ENCODE measurements at regions not wholly inside any gene's neighbourhood (a gene's known extent, or its start where the extent isn't known, plus 50 kb on each side); places are given as distances from the start of the nearest gene placed in this dataset.

GRCh38 chr12:95416111-95416636 is 57.8 kb upstream of the METAP2 start:
- H3K9me3 Mint-ChIP-seq: no peaks in the 10 kb centered on the region
- H3K27ac ChIP-seq (ENCODE audit: low read depth): no peak overlapping the region
- peaks cover 5% of the 10 kb centered on the region for H3K27me3 Mint-ChIP-seq (ENCODE audit: insufficient read depth, low read depth, poor library complexity)
- H3K4me3 ChIP-seq: no peak overlapping the region
- H3K4me1 ChIP-seq (ENCODE audit: insufficient read depth): no peaks in the 10 kb centered on the region
- no peaks in the 10 kb centered on the region for H3K36me3 ChIP-seq (ENCODE audit: insufficient read depth)
- no peaks in the 10 kb centered on the region for H3F3A ChIP-seq (replicated peaks; ENCODE audit: low read depth)
- DNase-seq (ENCODE audit: low spot score) (no peak), ATAC-seq (no peak)
- H3K9me2 ChIP-seq (ENCODE audit: insufficient read depth): no peaks in the 10 kb centered on the region; the same call in 1 of the 2 replicates
- H3K4me2 ChIP-seq: no peak overlapping the region
- no peaks in the 10 kb centered on the region for H3K4me1 Mint-ChIP-seq
- no peak overlapping the region for H2AFZ ChIP-seq
- H3K27me3 ChIP-seq (ENCODE audit: insufficient read depth): no peaks in the 10 kb centered on the region
- no peaks in the 10 kb centered on the region for H3K79me2 ChIP-seq (replicated peaks; ENCODE audit: insufficient read depth)
- no peak overlapping the region for H3K27ac Mint-ChIP-seq
- H4K20me1 ChIP-seq (replicated peaks; ENCODE audit: insufficient read depth): no peaks in the 10 kb centered on the region
- no peak overlapping the region for H3K4me3 Mint-ChIP-seq
- TF ChIP-seq EZH2 (IDR thresholded peaks at IDR 0.05; ENCODE audit: low read depth, unreplicated experiment): no peak
- no peak for TF ChIP-seq ZNF331 (CRISPR knock-in tag; IDR thresholded peaks at IDR 0.05; ENCODE audit: low read depth)
- TF ChIP-seq JUNB (IDR thresholded peaks at IDR 0.05; ENCODE audit: unreplicated experiment): no peak
- TF ChIP-seq EZH2phosphoT487 (IDR thresholded peaks at IDR 0.05; ENCODE audit: unreplicated experiment): no peak
- H3K36me3 Mint-ChIP-seq (ENCODE audit: low read depth): no peaks in the 10 kb centered on the region

- Histone ChIP-seq H3F3A (replicated peaks; ENCODE audit: low read depth) (no peaks in the 10 kb centered on the region), H3K27ac (ENCODE audit: low read depth) (no peak overlapping the region), H3K79me2 (replicated peaks; ENCODE audit: insufficient read depth) (no peaks in the 10 kb centered on the region), H3K4me2 (no peak overlapping the region), H2AFZ (no peak overlapping the region), H3K9me2 (ENCODE audit: insufficient read depth) (no peaks in the 10 kb centered on the region; the same call in 1 of the 2 replicates), H3K27me3 (ENCODE audit: insufficient read depth) (no peaks in the 10 kb centered on the region), H3K4me3 (no peak overlapping the region), H4K20me1 (replicated peaks; ENCODE audit: insufficient read depth) (no peaks in the 10 kb centered on the region), H3K4me1 (ENCODE audit: insufficient read depth) (no peaks in the 10 kb centered on the region), H3K36me3 (ENCODE audit: insufficient read depth) (no peaks in the 10 kb centered on the region)
- Mint-ChIP-seq H3K9me3 (no peaks in the 10 kb centered on the region), H3K36me3 (ENCODE audit: low read depth) (no peaks in the 10 kb centered on the region), H3K4me3 (no peak overlapping the region), H3K27me3 (ENCODE audit: insufficient read depth, low read depth, poor library complexity) (peaks cover 5% of the 10 kb centered on the region), H3K4me1 (no peaks in the 10 kb centered on the region), H3K27ac (no peak overlapping the region)
- ATAC-seq (no peak), DNase-seq (ENCODE audit: low spot score) (no peak)
- TF ChIP-seq ZNF331 (CRISPR knock-in tag; IDR thresholded peaks at IDR 0.05; ENCODE audit: low read depth) (no peak), JUNB (IDR thresholded peaks at IDR 0.05; ENCODE audit: unreplicated experiment) (no peak), CTCF (conservative IDR thresholded peaks at IDR 0.05; ENCODE audit: low read depth in 2 of 2) (no peak)
Observed at GRCh38 chr12:95417372-95417771, 56.6 kb upstream of the METAP2 start.

GRCh38 chr12:95418142-95418541 is 55.8 kb upstream of the METAP2 start:
- no peaks in the 10 kb centered on the region for H3K36me3 ChIP-seq (ENCODE audit: insufficient read depth)
- Mint-ChIP-seq H3K4me3 (no peak overlapping the region), H3K36me3 (ENCODE audit: low read depth) (no peaks in the 10 kb centered on the region), H3K27me3 (ENCODE audit: insufficient read depth, low read depth, poor library complexity) (peaks cover 3% of the 10 kb centered on the region), H3K27ac (no peak overlapping the region), H3K9me3 (no peaks in the 10 kb centered on the region), H3K4me1 (no peaks in the 10 kb centered on the region)
- H3K4me2 ChIP-seq: no peak overlapping the region
- H3K27me3 ChIP-seq (ENCODE audit: insufficient read depth): no peaks in the 10 kb centered on the region
- H3K9me2 ChIP-seq (ENCODE audit: insufficient read depth): no peaks in the 10 kb centered on the region; the same call in 1 of the 2 replicates
- H3K79me2 ChIP-seq (replicated peaks; ENCODE audit: insufficient read depth): no peaks in the 10 kb centered on the region
- no peak for ATAC-seq
- H2AFZ ChIP-seq: peak overlapping the region; percentile 50; the same call in 1 of the 2 replicates
- no peaks in the 10 kb centered on the region for H3K4me1 ChIP-seq (ENCODE audit: insufficient read depth)
- no peaks in the 10 kb centered on the region for H3F3A ChIP-seq (replicated peaks; ENCODE audit: low read depth)
- H3K27ac ChIP-seq (ENCODE audit: low read depth): no peak overlapping the region
- no peak for DNase-seq (ENCODE audit: low spot score)
- H4K20me1 ChIP-seq (replicated peaks; ENCODE audit: insufficient read depth): no peaks in the 10 kb centered on the region
- no peak overlapping the region for H3K4me3 ChIP-seq
- TF ChIP-seq JUNB (IDR thresholded peaks at IDR 0.05; ENCODE audit: unreplicated experiment): no peak
- TF ChIP-seq ETS1 (IDR thresholded peaks at IDR 0.05): no peak
- no peak for TF ChIP-seq CREB1 (CRISPR knock-in tag; IDR thresholded peaks at IDR 0.05; ENCODE audit: low read depth)
- TF ChIP-seq EZH2phosphoT487 (IDR thresholded peaks at IDR 0.05; ENCODE audit: unreplicated experiment): no peak
- TF ChIP-seq STAT1 (IDR thresholded peaks at IDR 0.05; ENCODE audit: unreplicated experiment): no peak

Measured in GM23338 (cell line).